ENCODE measurements at regions not wholly inside any gene's neighbourhood (a gene's known extent, or its start where the extent isn't known, plus 50 kb on each side); places are given as distances from the start of the nearest gene placed in this dataset.

DNA sequence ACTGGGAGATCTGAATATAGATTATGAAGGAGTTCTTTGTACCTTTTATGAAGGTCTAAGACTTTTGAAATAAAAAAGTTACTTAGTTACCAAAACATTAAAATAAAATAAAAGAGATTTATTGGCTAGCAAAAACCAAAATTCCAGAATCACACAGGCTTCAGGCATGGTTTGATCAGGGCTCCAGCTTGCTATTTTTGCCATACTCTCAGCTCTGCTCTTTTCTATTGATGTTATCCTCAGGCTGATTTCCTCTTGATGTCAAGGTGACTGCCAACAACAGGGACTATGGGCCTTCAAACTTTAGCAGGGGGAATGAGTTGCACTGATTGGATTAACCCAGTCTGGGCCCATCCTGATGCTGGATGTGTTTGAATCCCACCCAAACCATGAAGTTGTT is 174.1 kb downstream of the TFCP2L1 start:
- TF ChIP-seq, protein P1, sequence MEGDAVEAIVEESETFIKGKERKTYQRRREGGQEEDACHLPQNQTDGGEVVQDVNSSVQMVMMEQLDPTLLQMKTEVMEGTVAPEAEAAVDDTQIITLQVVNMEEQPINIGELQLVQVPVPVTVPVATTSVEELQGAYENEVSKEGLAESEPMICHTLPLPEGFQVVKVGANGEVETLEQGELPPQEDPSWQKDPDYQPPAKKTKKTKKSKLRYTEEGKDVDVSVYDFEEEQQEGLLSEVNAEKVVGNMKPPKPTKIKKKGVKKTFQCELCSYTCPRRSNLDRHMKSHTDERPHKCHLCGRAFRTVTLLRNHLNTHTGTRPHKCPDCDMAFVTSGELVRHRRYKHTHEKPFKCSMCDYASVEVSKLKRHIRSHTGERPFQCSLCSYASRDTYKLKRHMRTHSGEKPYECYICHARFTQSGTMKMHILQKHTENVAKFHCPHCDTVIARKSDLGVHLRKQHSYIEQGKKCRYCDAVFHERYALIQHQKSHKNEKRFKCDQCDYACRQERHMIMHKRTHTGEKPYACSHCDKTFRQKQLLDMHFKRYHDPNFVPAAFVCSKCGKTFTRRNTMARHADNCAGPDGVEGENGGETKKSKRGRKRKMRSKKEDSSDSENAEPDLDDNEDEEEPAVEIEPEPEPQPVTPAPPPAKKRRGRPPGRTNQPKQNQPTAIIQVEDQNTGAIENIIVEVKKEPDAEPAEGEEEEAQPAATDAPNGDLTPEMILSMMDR (IDR thresholded peaks at IDR 0.05), result no peak
- TF ChIP-seq EP300 (IDR thresholded peaks at IDR 0.05), result no peak
